GM18870 (cell line): ENCODE measurements at regions not wholly inside any gene's neighbourhood (a gene's known extent, or its start where the extent isn't known, plus 50 kb on each side); places are given as distances from the start of the nearest gene placed in this dataset.

Experiments used
- ATAC-seq: cut with Tn5 transposase; IDR thresholded peaks from one replicate; pipeline ENCODE4 v1.9.1; 2021; ENCODE audit warnings: moderate library complexity; ENCODE audit not compliant: unreplicated experiment

DNA sequence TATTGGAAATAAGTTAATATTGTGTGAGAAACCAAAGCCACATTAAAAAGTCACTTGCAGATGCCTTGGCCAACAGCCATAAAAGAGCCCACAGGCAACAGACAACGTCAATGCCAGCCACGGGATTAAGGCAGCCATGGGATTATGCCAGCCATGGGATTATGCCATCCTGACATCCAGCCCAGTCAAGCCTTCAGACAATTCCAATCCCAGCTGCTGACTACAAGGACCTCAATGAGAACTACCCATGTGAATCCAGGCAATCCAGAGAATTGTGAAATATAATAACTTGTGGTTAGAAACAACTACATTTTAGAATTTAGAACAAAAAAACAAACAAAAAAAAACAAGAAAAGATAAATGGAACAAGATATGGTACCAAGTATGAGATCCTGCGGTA lies 356.6 kb downstream of the EFNB2 start:
- no peak for ATAC-seq

DNA sequence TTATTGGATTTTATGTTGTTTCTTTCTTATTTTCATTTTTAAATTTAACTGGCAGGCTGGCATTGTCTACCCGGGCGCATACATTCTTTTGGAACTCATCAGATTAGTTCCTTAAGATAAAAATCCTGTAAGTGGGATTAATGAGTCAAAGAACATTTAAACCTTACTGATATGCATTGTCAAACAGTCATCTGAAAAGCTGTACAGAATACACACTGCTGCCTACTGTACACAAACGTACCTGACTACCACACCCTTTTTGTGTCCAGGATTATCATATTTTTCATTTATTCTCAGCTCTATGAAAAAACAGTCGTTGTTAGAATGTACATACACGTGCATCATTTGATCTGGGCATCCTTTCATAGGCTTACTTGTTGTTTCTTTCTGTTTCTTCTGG lies 358.3 kb downstream of the EFNB2 start:
- no peak for ATAC-seq

DNA sequence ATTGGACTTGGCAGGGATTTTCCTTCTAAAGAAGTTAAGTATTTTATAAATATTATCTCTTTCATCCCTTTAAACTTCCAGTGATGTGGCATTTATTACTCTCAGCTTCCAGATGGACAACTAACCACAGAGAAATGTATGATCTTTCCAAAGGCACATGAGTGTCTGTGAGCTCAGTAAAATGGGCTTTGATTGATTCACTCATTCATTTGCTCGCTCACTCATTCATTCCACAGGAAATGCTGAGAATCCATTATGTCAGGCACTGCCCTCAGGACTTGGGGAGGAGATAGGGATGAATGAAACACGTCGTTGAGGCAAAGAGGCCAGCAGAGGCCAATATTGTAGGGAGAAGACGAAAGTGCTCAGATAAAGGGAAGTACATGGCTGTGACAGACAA lies 359.3 kb downstream of the EFNB2 start:
- ATAC-seq = no peak

DNA sequence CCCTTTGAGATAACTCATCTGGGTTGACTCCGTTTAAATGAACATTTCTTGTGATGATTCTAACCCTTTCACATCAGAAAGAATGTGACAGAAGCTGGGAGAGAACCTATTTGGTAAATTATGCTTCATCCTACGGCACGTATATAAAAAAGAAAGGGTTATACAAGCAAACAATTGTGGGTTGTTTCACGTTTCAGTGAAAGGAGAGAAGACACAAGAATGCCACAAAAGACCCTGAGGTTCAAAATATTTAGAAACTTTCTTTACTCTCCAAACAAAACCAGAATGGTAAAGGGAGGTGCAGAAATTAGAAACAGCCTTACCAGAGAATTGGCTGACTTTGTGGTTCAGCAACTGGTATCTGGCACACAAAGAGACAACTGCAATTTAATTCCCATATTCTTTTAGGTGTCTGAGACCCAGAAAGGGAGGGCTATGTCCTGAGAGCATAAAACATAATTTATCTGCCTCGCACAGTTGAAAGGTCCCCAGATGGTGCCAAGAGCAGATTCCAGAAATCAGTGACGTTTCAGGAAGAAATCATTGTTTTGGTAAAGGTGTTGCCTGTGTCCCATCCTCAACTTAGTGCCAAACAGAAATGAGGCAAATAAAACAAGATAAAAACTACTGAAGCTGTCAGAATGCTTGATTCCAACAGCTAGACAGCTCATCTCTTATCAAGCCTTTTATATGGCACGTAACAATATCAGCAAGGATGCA lies 361.4 kb downstream of the EFNB2 start:
- ATAC-seq = no peak

DNA sequence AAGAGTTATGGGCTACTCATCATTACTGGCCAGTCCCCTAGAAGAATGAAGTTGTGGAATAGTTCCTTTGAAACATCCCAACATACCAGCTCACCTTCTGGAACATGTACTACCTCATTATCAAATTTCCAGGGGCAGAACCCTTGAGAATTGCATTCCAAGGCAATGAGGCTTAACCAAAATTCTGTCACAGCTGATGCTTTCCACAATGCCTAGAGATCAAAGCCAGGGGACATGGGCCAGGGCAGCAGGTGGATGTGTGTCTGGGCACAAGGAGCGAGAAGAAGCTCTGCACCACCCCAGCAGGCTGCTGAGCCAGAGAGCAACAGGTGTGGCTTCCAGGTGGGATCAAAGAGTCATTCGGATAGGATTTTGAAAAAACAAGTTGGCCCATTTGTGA lies 362.1 kb downstream of the EFNB2 start:
- ATAC-seq = no peak

DNA sequence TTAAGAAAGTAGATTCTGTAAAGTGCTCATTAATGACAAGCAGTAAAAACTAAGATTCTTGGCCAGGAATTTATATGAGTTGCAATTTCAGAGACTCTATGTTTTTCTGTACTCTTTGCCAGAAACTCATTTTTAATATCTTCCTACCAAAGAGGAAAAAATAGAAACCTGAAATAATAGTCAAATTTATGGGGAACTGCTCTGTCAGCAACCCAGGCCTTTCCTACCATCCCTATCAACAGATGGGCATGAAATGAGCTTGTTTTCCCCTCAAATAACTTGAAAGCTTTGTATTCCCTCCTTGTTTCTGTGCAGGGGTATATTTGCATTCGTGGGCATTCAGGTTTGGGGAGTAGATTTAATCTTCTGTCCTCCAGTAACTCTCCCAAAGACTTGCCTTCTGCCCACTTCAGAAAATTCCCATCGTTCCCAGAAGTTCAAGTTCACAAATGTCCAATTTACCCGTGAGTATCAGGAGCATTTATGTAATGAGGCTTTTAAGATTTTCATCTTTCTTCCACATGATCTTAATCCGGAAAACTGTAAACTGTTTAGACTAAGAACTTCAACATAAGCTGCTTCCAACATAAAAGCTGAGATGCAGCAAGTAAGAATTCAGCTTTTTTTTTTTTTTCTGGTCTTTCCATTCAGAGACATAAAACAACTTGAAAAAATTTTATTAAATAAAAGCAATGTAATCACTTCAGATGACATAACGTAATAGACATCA lies 363.1 kb downstream of the EFNB2 start:
- ATAC-seq = no peak

DNA sequence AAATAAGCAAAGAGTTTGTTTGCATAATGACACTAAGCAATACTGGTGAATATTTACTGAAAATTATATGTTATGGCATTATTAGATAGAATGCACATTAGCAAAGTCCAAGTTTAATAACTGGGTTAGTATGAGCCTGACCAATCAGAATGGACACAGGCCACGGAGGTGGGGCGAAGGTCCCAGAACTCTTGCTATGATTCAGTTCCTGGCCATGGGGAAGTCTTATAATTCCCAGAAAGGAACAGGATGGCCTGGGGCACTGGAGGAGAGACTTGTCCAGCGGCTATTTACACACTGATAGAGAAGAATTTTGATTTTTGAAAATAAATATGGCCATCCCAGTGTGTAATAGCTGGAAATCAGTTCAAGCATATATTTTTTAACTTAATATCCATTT lies 372.0 kb downstream of the EFNB2 start:
- no peak for ATAC-seq

DNA sequence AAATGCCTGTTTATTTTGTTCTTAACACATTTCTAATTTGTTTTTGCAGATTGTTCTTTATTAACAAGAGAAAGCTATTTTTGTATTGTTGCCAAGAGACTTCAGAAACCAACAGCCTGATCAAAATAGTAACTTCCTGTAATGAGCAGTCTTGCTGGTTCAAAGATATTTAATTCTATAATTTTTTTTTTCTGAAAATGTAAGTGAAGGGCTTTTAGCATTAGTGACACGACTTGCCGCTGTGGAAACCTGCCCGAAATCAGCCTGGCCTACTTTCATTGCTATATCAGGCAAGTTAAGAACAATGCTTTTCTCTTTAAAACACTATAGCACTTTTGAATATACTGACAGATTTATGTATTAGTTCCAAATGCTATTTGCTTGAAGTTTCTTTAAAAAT lies 374.3 kb downstream of the EFNB2 start:
- no peak for ATAC-seq

DNA sequence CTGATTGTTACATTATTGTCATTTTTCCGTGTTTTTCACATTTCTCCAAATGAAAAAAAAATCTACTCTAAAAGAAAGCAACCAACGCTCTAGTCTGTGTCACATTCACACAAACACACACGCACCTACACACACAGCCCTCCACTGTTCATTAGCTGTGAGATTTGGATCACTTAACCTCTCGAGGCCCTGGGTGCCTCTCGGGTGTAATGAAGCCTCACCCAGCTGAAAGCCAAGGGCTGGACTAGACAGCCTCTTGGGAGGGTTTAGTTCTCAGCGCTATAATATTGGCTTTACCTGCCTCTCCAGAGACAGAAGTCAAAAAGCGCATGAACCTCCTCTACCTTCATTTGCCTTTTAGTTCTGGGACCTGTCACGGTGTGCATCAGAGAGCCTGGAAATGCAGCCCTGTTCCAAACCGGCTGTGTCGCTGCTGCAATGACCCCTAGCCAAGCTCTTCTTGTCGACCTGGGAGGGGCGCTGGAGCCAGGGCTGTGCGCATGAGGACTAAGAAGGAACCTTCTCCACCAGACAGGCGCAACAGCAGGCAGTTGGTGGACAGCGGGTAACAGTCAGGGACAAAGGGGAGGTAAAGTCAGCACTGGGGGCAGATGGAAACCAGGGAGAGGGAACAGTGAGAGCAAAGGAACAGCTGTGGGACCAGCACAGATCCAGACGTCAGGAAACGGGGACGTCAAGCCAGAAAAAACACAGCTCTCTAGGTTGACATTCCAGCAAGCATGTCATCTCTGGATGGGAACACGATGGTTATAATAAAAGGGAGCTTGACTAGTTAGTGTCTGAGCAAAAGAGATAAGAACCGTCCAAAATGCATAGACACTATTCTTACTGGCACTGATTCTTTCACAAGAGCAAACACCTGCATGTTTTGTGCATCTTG lies 375.9 kb downstream of the EFNB2 start:
- no peak for ATAC-seq

DNA sequence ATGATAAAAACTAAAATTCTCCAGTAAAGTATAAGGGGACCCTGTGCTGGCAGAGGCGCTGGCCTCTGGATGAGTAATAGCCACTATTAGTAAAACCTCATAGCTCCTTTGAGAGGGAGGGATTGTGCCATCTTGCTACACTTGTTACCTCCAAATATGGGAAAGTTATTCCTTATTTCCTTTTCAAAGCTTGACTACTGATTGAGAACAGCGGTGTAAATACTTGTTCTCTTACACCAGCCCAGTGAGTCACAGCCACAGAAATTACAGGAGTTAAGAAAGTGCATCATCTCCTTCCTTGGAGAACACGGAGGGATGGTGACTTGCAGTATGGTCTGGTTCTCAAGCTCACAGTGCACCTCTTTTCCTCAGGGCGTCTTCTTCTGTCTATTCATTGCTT lies 379.0 kb downstream of the EFNB2 start:
- ATAC-seq = no peak

DNA sequence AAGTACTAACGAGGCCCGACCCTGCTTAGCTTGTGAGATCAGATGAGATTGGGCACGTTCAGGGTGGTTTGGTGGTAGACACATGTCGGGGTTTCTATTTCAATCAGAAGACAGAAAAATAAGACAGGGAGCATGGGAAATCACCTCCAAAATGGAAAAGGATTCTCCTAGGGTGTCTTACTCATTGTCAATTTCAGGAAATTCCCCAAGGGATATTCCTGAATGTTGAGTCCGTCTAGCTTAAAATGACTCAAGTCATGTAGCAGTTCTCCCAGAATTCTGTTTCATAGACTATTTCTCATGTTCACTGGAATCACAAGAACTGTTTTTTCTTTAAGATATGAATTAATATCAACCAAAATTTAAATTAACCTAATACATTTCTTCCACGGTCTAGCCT lies 380.1 kb downstream of the EFNB2 start:
- ATAC-seq = no peak

DNA sequence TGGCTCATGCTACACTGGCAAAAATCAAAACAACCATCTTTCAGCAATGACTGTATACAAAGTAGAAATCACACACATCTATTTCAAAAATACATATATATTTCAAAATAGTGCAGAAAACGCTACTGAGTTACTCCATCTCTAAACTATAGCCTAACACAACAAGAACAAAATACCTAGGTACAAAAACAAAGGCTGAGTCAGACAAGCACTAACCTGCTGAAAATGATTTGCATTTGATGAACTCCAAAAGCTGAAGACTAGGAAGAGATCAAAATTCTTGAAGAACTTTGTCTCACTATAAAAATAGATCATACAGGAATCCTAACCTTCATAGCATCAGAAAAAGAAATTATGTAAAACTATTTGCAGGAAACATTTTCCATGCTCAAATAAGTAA lies 381.6 kb downstream of the EFNB2 start:
- ATAC-seq = no peak

DNA sequence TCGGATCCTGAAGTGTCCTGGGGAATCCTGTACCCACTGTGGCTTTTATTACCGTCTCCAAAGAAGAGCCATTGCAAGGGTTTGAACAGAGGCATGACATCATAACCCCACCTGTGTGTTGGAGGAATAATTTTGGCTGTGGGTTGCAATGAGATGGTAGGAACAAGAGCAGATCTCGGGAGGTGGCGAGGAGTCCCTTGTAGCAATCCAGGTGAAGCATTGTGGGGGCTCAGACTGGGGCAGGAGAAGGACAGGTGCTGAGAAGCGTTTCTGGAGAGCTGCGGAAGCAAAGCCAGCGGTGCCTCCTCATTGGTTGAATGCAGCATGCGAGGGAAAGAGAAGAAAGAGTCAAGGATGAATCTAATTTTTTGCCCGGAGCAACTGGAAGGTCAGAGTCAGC lies 382.4 kb downstream of the EFNB2 start:
- ATAC-seq = no peak

DNA sequence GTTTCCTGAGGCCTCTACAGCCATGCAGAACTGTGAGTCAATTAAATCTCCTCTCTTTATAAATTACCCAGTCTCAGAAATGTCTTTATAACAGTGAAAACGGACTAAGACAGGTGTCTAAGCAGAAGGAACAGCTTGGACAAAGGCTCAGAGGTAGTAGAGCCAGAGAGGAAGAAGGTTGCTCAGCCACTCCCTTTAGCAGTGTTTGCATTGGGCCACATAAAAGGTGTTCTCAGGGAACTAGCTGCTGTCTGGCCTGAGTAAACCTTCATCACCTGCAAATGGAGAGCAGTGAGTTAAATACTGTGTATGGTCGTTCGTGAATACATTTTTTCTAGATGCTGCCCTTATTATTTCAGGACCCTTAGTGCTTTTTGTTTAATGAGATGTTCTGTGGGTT lies 383.4 kb downstream of the EFNB2 start:
- ATAC-seq = no peak

DNA sequence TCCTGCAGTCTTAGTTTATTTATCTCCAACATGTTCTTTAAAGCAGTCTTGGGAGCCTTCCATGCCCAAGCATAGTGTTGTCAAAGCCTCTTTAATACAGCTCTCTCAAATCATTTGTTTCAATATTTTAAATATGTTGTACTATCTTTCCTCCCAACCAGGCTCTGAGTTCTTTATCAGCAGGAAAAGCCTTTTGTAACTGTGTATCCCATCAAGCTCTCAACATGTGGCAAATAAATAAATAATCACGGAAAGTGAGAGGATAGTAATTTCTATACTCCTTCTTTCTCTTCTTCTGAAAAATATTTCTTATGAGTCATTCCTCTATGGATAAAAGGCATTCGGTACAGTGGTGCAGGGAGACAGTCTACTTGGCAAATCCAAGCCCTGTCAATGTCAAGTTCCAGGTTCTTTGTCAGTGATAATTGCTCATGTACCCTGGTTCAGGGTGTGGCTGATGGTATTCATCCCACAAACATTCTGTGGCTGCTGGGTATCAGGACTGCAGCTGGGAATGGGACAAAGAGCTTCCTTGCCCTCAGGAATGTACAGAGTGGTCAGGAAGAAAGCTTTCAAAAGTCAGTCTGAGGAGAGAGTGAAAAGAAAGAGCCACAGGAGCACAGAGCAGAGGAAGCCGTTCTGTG lies 384.3 kb downstream of the EFNB2 start:
- no peak for ATAC-seq

DNA sequence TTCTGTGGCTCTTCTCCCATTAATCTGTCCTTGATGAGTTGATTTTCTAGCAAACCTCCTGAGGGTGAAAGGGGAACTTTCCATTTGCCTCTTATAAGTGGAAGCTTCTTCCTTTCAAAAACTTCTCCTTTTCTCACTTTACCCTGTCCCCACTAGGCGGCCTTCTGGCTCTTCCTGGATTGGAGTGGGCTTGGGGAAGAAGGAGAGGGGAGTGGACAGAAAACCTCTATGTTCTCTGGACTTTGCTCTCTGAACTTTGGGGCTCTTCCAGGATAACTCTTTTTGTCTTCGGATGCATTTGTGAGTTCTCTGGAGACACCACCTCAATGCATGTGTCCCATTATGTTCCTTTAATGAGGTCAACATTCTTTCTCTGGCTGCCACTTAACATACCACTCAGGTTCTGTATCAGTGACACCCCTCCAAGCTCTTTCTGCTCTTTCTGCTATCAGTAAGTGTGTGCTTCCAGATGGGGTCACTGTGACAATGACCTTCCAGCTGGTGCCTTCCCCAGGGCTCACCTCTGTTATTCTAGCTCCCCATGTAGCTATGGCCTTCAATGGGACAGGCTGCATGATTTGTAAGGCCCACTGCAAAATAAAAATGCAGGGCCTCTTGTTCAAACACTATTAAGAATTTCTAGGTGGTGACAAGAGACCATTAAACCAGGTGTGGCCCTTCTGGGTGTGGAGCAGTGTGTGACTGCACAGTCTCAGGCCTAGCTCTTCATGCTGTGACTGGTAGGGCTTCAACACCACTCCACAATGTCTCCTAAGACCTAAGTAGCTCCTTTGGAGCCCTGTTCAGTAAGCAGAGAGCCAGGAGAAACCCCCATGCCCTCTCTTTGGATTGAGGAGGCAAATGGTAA lies 389.2 kb downstream of the EFNB2 start:
- ATAC-seq = no peak

DNA sequence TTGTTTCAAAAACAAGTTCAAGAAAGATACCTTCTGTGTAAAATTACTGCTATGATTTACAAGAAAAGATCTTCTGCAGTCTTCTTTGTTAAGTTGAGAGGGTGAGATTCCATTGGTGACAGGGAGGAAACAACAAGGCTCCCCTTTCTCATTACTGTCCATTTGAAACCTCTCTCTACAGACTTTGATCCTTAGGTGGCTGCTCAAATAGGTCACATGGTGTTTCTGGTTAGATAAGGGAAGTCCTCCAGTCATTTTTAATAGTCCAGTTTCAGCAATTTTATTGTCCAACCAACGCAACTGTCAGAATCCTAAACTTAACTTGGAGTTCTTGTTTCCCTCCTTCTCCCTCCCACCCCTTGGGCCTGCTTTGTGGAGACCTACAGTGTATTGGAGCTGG lies 390.4 kb downstream of the EFNB2 start:
- ATAC-seq = no peak

DNA sequence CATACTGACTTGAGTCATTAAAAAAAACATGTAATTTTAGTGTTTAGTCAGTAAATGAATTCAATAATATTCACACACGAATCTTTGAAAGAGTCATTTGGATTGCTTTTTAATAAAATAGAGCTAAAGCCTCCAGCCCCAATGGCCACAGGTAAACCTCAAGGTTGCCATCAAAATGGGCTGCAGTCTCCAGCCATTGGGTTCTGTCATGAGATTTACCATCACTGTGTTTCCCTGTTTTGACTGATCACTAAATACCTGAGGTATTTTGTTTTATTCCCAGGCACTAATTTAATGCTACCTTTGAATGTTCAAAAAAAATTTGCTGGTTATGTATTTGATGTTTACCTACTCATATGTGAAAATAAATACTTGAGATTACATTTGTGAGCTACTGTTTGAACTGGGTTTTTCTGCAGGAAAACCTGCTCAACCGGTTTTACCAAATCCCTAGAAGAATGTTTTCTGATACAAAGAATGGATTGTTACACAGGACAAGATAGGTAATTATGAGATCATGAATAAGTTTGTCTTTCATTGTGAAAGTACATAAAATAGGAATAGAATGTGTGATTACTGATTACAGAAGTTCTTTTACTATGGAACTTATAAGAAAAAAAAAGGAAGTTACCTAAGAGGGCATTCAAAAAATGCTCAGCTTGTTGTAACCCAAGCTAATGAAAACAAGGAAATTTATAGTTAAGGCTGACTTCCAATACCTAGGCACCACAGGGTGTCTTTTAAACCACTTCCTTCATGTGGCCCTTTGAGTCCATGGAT lies 391.3 kb downstream of the EFNB2 start:
- ATAC-seq = no peak

DNA sequence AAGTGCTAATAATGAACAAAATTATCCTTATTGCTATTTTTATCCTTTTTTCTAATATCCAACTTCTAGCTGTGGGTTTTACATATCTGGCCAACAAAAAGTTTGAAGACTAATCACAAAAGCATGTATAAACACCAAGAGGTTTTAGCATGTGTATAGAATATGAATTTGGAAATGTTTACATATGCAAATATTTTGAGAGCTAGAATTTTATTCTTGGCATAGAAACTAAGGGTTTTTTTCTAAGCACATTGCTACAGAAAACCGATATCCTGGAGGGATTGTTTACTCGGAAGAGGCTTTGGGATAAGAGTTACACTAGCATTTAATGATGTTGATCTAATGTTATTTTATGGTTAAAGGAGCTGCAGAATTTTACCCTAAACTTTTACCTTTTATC lies 392.1 kb downstream of the EFNB2 start:
- ATAC-seq = no peak

DNA sequence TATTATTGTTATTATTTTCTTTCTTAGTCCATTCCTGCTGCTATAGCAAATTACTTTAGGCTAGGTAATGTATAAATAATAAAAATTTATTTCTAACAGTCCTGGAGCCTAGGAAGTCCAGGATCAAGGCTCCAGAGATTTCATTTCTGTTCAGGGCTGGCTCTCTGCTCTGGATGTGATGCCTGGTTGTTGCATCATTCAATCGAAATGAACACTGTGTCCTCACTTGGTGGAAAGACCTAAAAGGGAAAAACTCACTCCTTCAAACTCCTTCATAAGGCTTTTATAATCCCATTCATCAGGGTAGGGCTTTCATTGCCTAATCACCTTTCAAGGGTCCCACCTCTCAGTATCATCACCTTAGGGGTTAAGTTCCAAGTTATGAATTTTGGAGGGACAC lies 395.0 kb downstream of the EFNB2 start:
- ATAC-seq = no peak
